CD14-positive monocyte (primary cell): ENCODE measurements at regions not wholly inside any gene's neighbourhood (a gene's known extent, or its start where the extent isn't known, plus 50 kb on each side); places are given as distances from the start of the nearest gene placed in this dataset.

ENCODE experiments used
- DNase-seq, 3 donors: peaks; one replicate each; pipeline ENCODE4 v3.0.0-alpha.2; 2011 to 2022
- H2AFZ ChIP-seq: 2 replicates; pipeline ENCODE4 v1.6.0; 2012; ENCODE audit warnings: mild to moderate bottlenecking, low read depth, low read length, inconsistent platforms; ENCODE audit not compliant: insufficient read depth, poor library complexity, severe bottlenecking
- H3K27ac ChIP-seq, 2 donors: 1 replicate in 1 of 2; 2 replicates in 1 of 2; pipeline ENCODE4 v1.5.1; 2012 to 2013; ENCODE audit warnings: low read length in 2 of 2, control low read depth in 1 of 2, inconsistent platforms in 1 of 2, low read depth in 1 of 2, mild to moderate bottlenecking in 1 of 2
- H3K27me3 ChIP-seq, 2 donors: one replicate each; pipeline versions ENCODE4 v1.6.0 to v1.6.1; 2011 to 2013; ENCODE audit warnings: low read length in 2 of 2; ENCODE audit not compliant: control insufficient read depth in 2 of 2, insufficient read depth in 2 of 2
- H3K36me3 ChIP-seq, 2 donors: replicated peaks in 1 of 2; 1 replicate in 1 of 2; 2 replicates in 1 of 2; pipeline versions ENCODE4 v1.5.1 to v1.6.1; 2012 to 2013; ENCODE audit warnings: low read length in 2 of 2, control low read depth in 1 of 2, inconsistent platforms in 1 of 2, mild to moderate bottlenecking in 1 of 2; ENCODE audit not compliant: insufficient read depth in 2 of 2, control insufficient read depth in 1 of 2
- H3K4me1 ChIP-seq, 2 donors: 1 replicate in 1 of 2; 2 replicates in 1 of 2; pipeline versions ENCODE4 v1.5.1 to v1.6.1; 2012 to 2013; ENCODE audit warnings: low read length in 2 of 2, control low read depth in 1 of 2, inconsistent platforms in 1 of 2, mild to moderate bottlenecking in 1 of 2, moderate library complexity in 1 of 2; ENCODE audit not compliant: insufficient read depth in 2 of 2, control insufficient read depth in 1 of 2
- H3K4me2 ChIP-seq: replicated peaks from 2 replicates; pipeline ENCODE3; 2012; ENCODE audit warnings: low read length, moderate library complexity, mild to moderate bottlenecking; ENCODE audit not compliant: poor library complexity, severe bottlenecking; ENCODE audit errors: extremely low read depth
- H3K4me3 ChIP-seq, 3 experiments: fragments of 200-600 bp in 1 of 3; sonication (generic) in 1 of 3; replicated peaks in 1 of 3; 1 replicate in 2 of 3; 2 replicates in 1 of 3; pipeline ENCODE4 v1.5.1; 2011 to 2013; ENCODE audit warnings: low read length in 3 of 3, mild to moderate bottlenecking in 3 of 3, control low read depth in 2 of 3, low read depth in 2 of 3, inconsistent platforms in 1 of 3, moderate library complexity in 1 of 3
- H3K79me2 ChIP-seq: 2 replicates; pipeline ENCODE4 v1.6.0; 2012; ENCODE audit warnings: mild to moderate bottlenecking, control low read depth, inconsistent platforms, low read length, moderate library complexity; ENCODE audit not compliant: insufficient read depth
- H3K9ac ChIP-seq: 2 replicates; pipeline ENCODE4 v1.6.0; 2017; ENCODE audit warnings: low read length, mild to moderate bottlenecking; ENCODE audit not compliant: insufficient read depth, poor library complexity, severe bottlenecking
- H3K9me3 ChIP-seq, 2 donors: replicated peaks in 1 of 2; 1 replicate in 1 of 2; 2 replicates in 1 of 2; pipeline versions ENCODE4 v1.5.1 to v1.6.1; 2012 to 2013; ENCODE audit warnings: low read length in 2 of 2, control low read depth in 1 of 2; ENCODE audit not compliant: control insufficient read depth in 1 of 2, insufficient read depth in 1 of 2
- H4K20me1 ChIP-seq: 2 replicates; pipeline ENCODE4 v1.6.0; 2012; ENCODE audit warnings: mild to moderate bottlenecking, low read length, control low read depth, moderate library complexity; ENCODE audit not compliant: insufficient read depth
- H3K27ac Mint-ChIP-seq, 7 donors: one replicate each; pipeline ENCODE4 v1.8.0; 2020; ENCODE audit warnings: mild to moderate bottlenecking in 7 of 7, mixed read lengths in 7 of 7, moderate library complexity in 6 of 7, inconsistent platforms in 2 of 7
- H3K27me3 Mint-ChIP-seq, 3 donors: one replicate each; pipeline ENCODE4 v1.8.0; 2021 to 2022; ENCODE audit warnings: low read depth in 3 of 3, mild to moderate bottlenecking in 3 of 3, mixed read lengths in 3 of 3, moderate library complexity in 3 of 3, inconsistent platforms in 1 of 3
- H3K36me3 Mint-ChIP-seq, 2 donors: one replicate each; pipeline ENCODE4 v1.8.0; 2020; ENCODE audit warnings: mixed read lengths in 2 of 2, inconsistent platforms in 1 of 2, mild to moderate bottlenecking in 1 of 2
- H3K4me1 Mint-ChIP-seq: one replicate; pipeline ENCODE4 v1.8.0; 2020; ENCODE audit warnings: mild to moderate bottlenecking, mixed read lengths
- H3K4me3 Mint-ChIP-seq, 2 donors: one replicate each; pipeline ENCODE4 v1.8.0; 2020; ENCODE audit warnings: mild to moderate bottlenecking in 2 of 2, mixed read lengths in 2 of 2, moderate library complexity in 1 of 2
- H3K9me3 Mint-ChIP-seq, 7 donors: one replicate each; pipeline ENCODE4 v1.8.0; 2020 to 2022; ENCODE audit warnings: mixed read lengths in 7 of 7, mild to moderate bottlenecking in 6 of 7, moderate library complexity in 6 of 7, inconsistent platforms in 2 of 7
- CTCF ChIP-seq: fragments of 200-600 bp; IDR thresholded peaks from one replicate; pipeline ENCODE4 v1.8.0; 2022; ENCODE audit warnings: antibody characterized with exemption, mild to moderate bottlenecking
- WGBS: methylation state at CpG from one replicate; pipeline ENCODE4 v1.1.5; 2013; ENCODE audit warnings: missing lambda C conversion rate; ENCODE audit not compliant: insufficient coverage; 5-methylcytosine and 5-hydroxymethylcytosine counted together
- intact Hi-C, 2 donors: fragments of 100-400 bp; cut with micrococcal nuclease; formaldehyde crosslinking; loops; one replicate each; pipeline versions ENCODE4 v1.15.0 to v1.15.1; 2023

GRCh38 chr4:132759199-132759780 is 389.8 kb upstream of the PCDH10 start:
- Histone ChIP-seq H3K4me2 (no peak overlapping the region), H3K4me1 (no peaks in the 10 kb centered on the region), H3K9me3 (no peaks in the 10 kb centered on the region), H3K36me3 (no peaks in the 10 kb centered on the region), H3K27ac (no peak overlapping the region), H4K20me1 (no peaks in the 10 kb centered on the region), H3K27me3 (no peaks in the 10 kb centered on the region), H3K79me2 (no peaks in the 10 kb centered on the region), H3K9ac (no peak overlapping the region), H2AFZ (no peak overlapping the region), H3K4me3 (no peak overlapping the region)
- no peak overlapping the region for H3K4me3 Mint-ChIP-seq
- no peaks in the 10 kb centered on the region for H3K4me1 Mint-ChIP-seq
- TF ChIP-seq CTCF, result no peak
- no peaks in the 10 kb centered on the region for H3K36me3 Mint-ChIP-seq
- no peaks in the 10 kb centered on the region for H3K9me3 Mint-ChIP-seq
- peaks cover 0 to 2% (median 0%) of the 10 kb centered on the region in 3 donors for H3K27me3 Mint-ChIP-seq
- no peak overlapping the region for H3K27ac Mint-ChIP-seq
- DNase-seq, result no peak
- intact Hi-C loops, result no loop called here

GRCh38 chr4:132763465-132763864 is 385.6 kb upstream of the PCDH10 start:
- no peak overlapping the region for H3K4me3 ChIP-seq
- Mint-ChIP-seq H3K4me3 (no peak overlapping the region), H3K4me1 (no peaks in the 10 kb centered on the region), H3K9me3 (peaks cover 0 to 3% (median 0%) of the 10 kb centered on the region in 7 donors), H3K36me3 (no peaks in the 10 kb centered on the region), H3K27ac (no peak overlapping the region), H3K27me3 (peaks cover 0 to 2% (median 0%) of the 10 kb centered on the region in 3 donors)
- no peaks in the 10 kb centered on the region for H3K27me3 ChIP-seq
- H3K4me1 ChIP-seq, result no peaks in the 10 kb centered on the region
- no peak for TF ChIP-seq CTCF
- 67% methylated on average over 1 of the region's 2 CpGs for WGBS
- H3K9ac ChIP-seq, result no peak overlapping the region
- no peak overlapping the region for H3K27ac ChIP-seq
- intact Hi-C loops, result no loop called here
- no peak overlapping the region for H2AFZ ChIP-seq
- no peaks in the 10 kb centered on the region for H3K79me2 ChIP-seq
- H3K4me2 ChIP-seq, result no peak overlapping the region
- no peaks in the 10 kb centered on the region for H4K20me1 ChIP-seq
- H3K9me3 ChIP-seq, result no peaks in the 10 kb centered on the region
- no peak for DNase-seq
- H3K36me3 ChIP-seq, result no peaks in the 10 kb centered on the region
